ENCODE measurements at regions not wholly inside any gene's neighbourhood (a gene's known extent, or its start where the extent isn't known, plus 50 kb on each side); places are given as distances from the start of the nearest gene placed in this dataset.

DNA sequence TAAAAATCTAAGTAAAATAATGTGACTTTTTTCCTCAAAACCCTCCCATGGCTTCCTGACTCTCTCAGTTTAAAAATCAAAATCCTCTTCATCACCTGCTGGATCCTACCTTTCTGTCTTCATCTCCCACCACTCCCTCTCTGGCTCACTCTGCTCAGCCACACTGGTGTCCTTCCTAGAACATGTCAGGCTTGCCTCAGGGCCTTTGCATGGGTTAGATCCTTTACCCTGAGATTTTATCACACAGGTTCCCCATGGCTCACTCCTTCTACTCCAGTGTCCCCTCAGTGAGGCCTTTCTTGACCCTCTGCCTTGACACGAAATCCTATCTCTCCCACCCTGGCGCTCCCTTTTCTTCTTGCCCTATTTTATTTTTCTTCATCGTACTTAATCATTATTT is 141.8 kb downstream of the RPL22L1 start:
- no peak for ATAC-seq

DNA sequence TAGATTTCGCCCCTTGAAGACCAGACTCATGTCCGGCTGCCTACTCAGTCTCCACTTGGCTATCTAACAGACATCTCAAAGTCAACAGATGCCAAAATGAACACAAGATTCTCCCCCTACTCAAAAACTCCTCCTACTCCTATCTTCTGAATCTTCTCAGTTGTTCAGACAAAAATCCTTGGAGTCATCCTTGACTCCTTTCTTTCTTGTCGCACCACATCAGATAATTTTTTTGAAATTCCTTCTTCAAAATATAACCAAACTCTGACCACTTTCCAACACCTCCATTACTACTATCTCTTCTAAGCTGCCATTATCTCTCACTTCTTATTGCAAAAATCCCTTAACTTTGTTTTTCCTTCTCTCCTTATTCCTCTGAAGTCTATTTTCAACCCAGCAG is 141.9 kb upstream of the SLC7A14 start:
- ATAC-seq = no peak

DNA sequence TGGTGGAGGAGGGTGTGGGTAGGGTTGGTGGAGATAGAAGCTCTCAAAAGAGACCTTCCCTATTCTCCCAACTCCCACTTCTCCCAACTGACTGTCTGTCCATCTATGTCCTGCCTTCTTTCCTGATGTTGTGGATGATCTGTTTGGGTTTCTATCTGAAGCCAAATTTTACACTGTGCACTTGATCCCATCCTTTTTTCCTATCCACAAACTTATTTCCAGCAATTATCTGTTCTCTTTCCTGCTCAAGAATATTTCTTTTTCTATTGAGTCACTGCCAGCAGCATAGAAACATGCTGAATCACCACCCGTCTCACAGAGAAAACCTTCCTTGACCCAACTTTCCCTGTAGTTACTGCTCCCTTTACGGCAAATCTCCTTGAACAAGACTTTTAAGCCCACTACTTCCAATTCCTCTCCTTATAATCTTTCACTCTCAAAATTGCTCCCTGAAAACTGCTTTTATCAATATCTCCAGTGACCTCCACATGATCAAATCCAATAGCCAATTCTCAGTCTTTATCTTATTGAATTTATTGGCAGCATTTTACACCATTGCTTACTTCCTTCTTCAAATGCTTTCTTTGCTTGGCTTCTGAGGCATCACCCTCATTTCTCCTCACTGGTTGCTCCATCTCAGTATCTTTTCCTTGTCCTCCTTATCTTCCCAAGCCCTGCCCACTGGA is 141.2 kb upstream of the SLC7A14 start:
- ATAC-seq = no peak

DNA sequence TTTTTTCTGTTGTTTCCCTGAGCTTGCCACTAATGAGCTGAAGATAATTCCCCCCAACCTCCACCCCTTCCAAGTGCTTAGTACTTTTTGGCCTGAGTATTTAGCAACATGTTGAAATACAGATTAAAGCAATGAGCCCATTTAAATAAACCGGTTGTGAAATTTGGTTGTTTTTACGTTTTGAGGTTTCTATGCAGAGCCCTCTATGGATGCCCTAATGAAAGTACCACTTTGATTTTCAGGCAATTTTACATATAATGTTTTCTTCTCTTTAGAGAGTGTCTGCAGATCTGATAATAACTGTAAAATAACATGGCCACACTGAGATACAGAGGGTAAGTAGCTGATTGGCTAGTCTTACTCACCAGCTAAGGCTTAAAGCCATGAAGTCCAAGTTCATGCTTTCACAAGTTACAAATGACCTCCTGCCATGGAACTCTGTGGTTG is 139.4 kb upstream of the SLC7A14 start:
- no peak for ATAC-seq

DNA sequence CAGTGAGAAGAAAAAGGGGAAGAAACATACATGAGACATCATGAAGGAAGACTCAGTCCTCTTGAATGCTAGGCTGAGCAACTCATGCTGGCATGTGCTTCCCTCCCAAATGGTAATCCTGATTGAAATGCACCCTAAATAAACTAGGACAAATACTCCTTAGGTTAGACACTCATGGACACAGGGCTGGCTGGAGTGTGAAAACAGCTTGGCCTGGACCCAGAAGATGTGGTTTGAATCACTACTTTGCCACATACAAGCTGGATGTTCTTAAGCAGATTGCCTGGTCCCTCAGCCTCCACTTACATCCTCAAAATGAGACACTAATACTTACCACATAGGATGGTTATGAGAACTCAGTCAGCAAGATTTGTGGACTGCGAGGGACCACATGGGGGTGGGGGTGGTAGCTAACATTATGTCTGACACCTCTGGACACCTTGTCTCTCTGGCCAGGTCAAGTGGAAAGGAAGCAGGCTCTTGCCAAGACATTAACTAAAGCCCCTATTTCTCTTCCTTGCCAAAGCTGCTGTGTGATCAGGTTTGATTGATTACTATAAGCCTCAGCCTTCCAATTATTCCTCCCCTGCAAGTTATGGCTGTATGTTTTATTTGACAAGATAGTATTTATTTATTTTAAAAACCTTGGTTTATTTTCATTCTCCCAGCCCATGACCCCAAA is 138.9 kb upstream of the SLC7A14 start:
- ATAC-seq = no peak

DNA sequence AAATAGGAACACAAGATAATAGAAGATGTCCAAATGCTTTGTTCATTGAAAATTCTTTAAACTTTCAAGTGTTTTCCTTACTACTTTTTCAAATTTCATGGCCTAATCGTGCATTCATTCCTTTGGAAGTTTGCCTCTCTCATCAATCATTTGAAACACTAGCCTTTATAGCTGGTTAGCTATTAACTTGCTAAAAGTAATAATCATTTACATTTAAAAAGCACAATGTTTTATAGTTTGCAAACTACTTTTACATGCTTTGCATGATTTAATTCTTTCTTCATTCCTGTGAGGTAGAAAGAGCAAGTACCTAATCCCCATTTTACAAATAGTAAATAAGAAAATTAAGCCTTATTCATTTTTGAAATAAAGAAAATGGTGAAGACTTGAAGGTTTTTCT is 137.4 kb upstream of the SLC7A14 start:
- ATAC-seq = no peak

DNA sequence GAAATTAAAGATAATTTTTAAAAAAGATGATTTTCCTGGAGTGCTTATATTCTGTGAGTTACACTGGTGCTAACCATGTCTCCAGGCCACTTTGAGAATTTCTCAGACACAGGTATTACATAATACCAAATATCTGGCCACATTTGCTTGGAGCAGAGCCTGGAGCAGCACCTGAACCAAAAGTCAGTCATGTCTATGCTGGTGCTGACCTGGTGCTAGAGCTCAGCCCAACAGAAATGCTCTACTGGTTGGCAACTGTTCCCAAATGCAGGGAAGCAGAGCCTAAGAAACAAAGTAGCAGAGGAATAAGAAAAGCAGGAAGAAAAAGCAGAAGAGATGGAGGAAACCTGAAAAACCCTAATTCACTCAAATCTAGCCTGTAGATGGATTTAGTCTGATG is 135.7 kb upstream of the SLC7A14 start:
- ATAC-seq = no peak

DNA sequence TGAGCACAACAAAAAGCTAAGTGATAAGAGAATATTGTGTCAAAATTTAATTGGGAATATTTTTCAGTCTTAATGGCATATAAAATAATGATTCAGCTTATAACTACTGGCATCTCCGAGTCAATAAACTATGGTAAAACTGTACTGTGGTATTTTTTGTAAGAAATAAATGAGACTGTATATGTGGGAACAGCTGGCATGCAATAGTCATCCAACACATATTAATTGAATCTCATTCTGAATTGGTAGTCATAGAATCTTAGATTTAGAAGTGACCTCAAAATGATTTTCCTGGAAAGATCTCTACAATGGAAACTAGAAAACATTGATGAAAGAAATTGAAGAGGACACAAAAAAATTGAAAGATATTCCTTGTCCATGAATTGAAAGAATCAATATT is 133.4 kb upstream of the SLC7A14 start:
- no peak for ATAC-seq

DNA sequence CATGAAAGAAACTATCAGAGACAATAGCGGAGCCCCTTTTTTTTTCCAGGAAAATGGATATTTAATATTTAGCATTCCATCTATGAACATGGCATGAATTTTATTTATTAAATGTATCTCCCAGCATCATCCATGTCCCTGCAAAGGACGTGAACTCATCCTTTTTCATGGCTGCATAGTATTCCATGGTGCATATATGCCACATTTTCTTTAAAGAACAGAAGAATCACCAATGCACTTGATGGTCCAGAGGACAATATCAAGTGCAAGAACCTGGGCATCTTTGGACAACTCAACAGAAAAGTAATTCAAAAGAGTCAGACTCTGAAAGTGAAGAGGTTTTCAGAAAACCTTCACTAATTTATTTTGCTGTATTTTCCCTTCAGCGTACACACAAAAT is 133.0 kb upstream of the SLC7A14 start:
- no peak for ATAC-seq

DNA sequence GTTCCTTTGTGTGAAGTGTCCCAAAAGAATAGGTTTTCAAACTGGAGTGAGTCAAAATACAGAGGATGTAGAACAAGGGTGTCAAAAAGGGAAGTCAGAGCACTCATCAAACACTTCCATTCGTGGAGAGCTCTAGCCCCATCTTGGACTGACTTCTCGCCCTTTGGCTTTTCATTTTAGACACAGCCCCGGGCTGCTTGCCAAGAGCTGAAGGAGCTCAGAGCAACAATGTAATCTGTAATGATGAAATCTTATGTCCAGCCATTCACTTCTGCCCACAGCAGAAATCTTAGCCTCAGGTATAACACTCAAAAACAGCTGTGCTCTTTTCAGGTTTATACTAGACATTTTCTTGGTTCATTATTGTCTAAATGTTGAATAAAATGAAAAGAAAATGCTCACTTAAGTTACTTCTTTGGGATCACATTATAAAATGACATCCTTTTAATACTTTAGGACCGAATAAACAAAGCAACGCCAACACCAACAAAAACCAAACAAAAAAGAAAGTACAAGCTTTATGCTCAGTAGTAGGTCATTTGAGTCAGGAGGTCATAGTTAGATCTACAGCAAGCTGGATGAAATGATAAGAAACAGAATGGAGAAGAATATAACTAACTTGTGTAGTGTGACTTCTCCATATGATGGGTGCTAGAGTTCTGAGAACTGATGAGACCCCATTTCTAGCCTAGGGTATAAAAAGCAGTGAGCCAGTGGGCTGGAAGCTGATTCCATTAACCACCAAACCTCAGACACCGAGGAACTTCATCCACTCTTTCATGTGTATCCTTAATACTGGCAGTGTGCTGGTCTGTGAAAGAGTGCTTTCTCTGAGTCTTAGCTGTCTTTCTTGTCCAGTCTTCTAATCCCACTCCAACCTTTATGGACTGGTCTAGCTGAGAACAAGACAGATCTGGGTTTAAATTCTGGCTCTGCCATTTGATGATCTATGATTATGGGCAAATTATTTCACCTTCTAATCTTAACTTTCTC is 131.8 kb upstream of the SLC7A14 start:
- ATAC-seq = no peak

DNA sequence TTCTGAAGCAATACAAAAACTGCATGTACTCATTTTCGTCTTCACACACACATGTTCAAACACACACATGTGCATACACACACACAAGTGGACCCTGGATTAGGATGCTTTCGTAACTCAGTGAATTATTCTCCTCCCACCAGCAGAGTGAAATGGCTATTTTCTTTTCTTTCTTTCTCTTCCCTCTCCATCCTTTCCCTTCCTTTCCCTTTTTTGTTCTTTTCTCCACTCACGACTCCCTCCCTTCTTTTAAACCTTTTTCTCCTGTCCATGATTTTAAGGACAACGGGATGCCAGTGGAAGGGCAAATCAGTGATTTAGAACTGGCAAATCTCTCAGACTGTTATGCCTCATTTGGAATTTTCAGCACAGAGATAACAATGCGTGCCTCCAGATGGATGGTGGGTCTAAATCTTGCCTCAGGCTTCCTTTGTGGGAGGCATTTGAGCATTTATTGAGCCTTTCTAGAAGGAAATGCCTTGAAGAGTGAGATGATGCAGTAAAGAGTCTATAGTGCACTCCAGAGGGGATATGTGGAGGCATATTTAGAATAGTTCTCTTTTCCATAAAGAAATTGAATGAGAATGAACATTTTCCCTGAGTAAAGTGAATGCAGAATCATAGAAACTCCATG is 130.4 kb upstream of the SLC7A14 start:
- no peak for ATAC-seq

DNA sequence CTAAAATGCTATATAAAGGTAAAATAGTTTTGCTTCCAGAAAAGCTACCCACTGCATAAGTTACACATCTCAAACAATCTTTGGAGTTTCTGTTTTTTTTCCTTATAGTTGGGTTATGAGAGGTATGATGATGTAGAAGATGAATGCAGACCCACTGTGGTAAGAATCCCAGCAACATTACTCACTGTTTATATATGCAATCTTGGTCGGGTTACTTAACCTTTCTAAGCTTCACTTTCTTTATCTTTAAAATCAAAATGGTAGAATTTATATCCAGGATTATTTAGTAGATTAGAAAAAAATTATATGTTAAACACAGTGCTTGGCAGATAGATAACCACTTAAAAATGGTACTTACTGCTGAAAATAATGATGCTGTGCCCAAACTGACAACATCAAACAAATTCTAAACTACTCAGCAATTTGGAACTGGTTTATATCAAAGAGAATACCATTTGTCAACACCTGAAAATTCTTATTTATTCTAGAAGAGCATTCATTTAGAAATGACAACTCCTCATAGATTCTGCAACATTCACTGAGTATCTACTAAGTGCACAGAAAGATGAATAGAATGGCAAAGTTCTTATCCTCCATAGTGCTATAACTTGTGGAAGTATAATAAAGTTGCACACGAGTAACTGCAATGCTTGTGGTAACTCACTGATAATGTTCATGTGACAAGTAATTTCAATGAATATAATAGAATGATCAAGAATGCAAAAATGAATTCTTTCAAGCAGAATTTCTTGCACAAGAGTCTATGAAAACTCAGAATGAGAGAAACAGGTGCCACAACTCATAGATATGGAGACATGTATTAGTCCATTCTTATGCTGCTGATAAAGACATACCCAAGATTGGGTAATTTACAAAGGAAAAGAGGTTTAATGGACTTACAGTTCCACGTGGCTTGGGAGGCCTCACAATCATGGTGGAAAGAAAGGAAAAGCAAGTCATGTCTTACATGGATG is 129.0 kb upstream of the SLC7A14 start:
- ATAC-seq = no peak

DNA sequence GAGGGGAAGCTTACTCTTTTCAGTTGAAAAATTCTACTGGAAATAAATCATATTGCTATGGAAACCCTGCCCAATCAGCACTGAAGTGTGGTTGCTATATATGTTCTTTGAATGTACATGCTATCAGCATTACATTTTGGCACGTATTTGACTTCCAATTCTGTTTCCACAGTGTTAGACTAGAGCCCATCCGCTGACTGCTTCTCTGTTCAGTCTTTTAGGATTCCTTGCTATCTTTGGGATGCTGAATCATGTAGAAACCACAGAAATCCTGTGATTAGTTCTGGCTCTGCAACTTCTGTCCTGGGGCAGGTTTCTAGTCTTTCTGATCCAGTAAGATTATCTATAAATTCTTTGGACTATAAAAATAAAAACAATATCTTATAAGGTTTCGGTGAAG is 128.2 kb upstream of the SLC7A14 start:
- no peak for ATAC-seq

DNA sequence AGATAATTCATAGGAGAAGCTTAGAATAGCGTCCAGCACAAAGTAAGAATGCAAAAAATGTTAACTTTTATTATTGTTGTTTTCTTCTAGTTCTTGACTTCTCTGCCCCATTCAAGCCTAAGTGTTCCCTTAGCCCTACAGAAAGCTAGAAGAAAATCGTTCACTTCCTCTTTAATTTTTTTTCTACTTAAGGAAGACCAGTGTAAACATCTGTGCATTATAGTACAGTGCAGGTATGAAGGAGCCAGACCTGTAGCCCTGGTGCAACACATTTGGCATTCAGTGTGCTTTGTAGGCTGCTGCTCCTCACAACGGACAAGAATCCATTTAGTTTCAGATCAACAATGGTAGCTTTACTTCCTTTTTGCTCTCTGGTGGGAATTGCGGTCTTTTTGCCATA is 127.8 kb upstream of the SLC7A14 start:
- no peak for ATAC-seq

DNA sequence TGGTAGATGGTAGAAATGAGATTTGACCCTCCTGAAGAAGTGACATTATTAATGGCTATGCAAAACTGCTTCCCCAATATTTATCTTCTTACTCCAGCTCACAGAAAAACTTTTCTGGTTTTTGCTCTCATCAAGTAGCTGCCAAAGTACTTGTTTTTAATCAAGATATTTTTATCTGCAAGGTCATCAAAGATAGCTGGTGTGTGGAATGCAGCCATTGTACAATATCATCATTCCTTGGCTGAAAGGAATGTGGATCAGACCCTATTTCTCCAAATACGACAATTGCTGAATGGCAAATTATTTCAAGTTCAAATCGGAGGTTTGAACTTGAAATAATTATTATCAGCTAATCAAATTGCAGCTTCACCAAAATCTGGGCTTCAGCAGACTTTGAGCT is 126.9 kb upstream of the SLC7A14 start:
- no peak for ATAC-seq

DNA sequence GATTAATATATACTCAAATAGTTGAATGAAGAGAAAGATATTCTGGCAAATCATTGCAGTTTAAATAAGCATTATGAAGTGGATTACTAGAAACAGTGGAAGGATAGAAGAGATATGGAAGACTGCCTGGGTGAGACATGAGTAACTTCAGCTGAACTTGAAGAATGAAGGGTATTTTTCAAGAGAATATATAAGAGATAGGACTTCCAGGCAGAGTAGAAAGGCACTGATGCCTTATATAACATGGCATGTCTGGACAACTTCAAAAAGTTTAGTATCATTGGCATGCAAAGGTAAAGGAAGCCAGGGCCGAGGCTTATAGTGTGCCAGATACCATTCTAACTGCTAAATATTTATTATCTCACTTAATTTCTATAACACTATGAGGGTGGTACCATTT is 126.5 kb upstream of the SLC7A14 start:
- ATAC-seq = no peak

DNA sequence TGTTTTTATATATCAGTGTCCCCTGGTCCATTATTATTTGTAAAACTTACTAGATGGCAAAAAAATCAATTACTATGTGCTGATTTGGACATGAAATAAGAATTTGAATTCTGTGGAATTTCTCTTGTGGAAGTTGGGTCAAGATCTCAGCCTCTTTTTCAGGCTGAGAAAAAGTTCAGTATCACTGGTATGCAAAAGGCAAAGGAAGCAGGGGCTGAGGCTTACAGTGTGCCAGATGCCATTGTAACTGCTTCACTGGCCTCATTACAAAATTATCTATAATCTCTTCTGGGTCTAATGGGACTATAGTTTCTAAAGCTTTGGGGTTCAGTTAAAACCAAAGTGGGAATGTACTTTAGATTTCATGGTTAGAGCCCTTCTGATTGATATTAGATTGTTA is 125.9 kb upstream of the SLC7A14 start:
- no peak for ATAC-seq

DNA sequence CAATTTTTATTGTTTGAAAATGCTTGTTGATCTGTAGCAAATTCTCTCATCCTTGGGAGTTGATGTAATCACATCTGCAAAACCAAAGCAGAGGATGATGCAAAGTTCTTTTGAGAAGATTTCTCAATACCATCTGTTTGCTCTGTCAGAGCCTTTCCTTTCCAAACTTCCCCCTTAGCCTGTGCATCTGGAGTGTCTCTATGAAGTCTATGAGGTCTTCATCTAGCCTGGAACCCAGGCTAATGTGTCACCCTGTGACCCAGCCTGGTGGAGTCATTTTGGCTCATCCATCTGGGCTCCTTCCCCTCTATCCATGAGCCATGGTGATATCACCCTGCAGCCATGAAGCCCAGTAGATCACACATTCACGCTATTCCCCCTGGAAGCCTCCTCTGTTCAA is 123.2 kb upstream of the SLC7A14 start:
- ATAC-seq = no peak

DNA sequence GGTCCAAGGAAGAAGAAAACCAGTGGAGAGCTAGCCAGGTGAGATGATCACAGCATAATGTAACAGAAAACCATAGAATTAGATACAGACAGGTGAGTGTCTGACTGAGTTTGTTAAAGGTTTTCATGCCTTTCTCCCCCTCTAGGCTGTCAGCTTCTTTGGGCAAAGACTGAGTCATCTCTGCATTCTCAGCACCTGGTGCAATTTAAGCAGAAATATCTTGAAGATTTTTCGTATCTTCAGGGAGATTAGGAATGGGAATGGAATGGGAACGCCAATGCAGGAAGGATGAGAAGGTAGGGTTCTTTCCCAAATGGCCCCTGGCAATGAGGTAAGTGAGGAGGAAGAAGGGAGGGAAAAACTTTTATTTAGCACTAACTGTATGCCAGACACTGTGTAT is 122.0 kb upstream of the SLC7A14 start:
- no peak for ATAC-seq

DNA sequence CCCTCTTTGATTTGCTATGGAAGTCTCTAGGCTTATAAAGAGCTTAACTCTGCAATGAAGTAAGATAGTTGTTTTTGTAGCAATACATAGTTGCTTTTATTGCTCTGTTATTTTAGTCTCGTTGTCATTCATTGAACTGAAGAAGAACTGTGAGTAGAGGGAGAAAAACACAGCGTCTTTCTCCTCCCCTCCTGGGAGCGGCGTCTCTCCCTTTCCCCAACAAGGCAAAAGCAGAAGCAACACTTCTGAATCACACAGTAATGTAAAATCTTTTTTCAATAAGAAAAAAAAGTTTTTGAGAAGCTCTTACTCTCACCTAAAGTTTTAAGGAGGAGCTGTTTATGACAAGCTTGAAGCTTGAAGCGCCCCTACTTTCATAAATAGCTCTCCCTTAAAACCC is 119.3 kb upstream of the SLC7A14 start:
- no peak for ATAC-seq

DNA sequence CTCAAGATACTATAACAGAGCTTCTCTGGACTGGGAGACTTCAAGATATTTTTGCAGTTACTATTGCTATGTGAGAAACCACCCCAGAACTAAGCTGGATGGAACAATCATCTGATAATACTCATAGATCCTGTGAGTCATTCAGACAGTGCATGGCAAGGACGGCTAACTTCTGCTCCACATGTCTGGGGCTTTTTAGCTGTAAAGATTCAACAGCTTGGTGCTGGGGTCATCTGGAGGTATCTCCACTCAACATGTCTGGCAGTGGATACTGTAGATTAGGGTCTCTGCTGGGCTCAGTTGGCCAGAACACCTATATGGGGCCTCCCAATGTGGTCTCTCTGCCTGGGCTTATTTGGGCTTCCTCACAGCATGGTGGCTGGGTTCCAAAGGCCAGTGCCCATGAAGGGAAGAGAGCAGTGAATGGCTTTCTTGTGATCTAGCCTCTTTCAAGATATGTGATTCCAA is 117.3 kb upstream of the SLC7A14 start:
- ATAC-seq = no peak
